ENCODE measurements at regions not wholly inside any gene's neighbourhood (a gene's known extent, or its start where the extent isn't known, plus 50 kb on each side); places are given as distances from the start of the nearest gene placed in this dataset.

- TF ChIP-seq, protein P1, sequence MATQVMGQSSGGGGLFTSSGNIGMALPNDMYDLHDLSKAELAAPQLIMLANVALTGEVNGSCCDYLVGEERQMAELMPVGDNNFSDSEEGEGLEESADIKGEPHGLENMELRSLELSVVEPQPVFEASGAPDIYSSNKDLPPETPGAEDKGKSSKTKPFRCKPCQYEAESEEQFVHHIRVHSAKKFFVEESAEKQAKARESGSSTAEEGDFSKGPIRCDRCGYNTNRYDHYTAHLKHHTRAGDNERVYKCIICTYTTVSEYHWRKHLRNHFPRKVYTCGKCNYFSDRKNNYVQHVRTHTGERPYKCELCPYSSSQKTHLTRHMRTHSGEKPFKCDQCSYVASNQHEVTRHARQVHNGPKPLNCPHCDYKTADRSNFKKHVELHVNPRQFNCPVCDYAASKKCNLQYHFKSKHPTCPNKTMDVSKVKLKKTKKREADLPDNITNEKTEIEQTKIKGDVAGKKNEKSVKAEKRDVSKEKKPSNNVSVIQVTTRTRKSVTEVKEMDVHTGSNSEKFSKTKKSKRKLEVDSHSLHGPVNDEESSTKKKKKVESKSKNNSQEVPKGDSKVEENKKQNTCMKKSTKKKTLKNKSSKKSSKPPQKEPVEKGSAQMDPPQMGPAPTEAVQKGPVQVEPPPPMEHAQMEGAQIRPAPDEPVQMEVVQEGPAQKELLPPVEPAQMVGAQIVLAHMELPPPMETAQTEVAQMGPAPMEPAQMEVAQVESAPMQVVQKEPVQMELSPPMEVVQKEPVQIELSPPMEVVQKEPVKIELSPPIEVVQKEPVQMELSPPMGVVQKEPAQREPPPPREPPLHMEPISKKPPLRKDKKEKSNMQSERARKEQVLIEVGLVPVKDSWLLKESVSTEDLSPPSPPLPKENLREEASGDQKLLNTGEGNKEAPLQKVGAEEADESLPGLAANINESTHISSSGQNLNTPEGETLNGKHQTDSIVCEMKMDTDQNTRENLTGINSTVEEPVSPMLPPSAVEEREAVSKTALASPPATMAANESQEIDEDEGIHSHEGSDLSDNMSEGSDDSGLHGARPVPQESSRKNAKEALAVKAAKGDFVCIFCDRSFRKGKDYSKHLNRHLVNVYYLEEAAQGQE (IDR thresholded peaks at IDR 0.05): no peak
- TF ChIP-seq MAZ (IDR thresholded peaks at IDR 0.05; ENCODE audit: borderline replicate concordance, low read depth, low read length): no peak
Observed at GRCh38 chr12:46478123-46478522, 105.5 kb upstream of the SLC38A2 start (continued).

GRCh38 chr12:46477541-46477940 lies 105.0 kb upstream of the SLC38A2 start:
- ChIA-PET CTCF (no interaction called here), POLR2A (interaction anchor here (1.1 kb wide), 1 partner anchor 93 kb away, joined by 3 read pairs; no protein-coding TSS in a partner anchor)
- FAIRE-seq (no peak), DNase-seq (ENCODE audit: low read depth in 1 of 2, low spot score in 1 of 2) (no peak), ATAC-seq (no peak)
- H3K27ac ChIP-seq: peak overlapping the region; percentile 65 to 71
- H3K4me2 ChIP-seq: peak overlapping the region; percentile 41
- TF ChIP-seq PHF8 (IDR thresholded peaks at IDR 0.05; ENCODE audit: borderline replicate concordance, low read depth): no peak
- TF ChIP-seq HDAC2 (IDR thresholded peaks at IDR 0.05): no peak
- TF ChIP-seq ZNF302 (CRISPR knock-in tag; IDR thresholded peaks at IDR 0.05): no peak
- TF ChIP-seq MYC (IDR thresholded peaks at IDR 0.05; ENCODE audit: borderline replicate concordance, low read length): no peak
- no peak for TF ChIP-seq E2F6 (IDR thresholded peaks at IDR 0.05; ENCODE audit: borderline replicate concordance, low read depth)
- no peak for TF ChIP-seq BHLHE40 (IDR thresholded peaks at IDR 0.05; ENCODE audit: low read depth, low read length)
- no peak overlapping the region for H3K4me3 ChIP-seq
- peaks cover 46% of the 10 kb centered on the region for H3K4me1 ChIP-seq
- no peaks in the 10 kb centered on the region for H3K9me3 ChIP-seq

DNA sequence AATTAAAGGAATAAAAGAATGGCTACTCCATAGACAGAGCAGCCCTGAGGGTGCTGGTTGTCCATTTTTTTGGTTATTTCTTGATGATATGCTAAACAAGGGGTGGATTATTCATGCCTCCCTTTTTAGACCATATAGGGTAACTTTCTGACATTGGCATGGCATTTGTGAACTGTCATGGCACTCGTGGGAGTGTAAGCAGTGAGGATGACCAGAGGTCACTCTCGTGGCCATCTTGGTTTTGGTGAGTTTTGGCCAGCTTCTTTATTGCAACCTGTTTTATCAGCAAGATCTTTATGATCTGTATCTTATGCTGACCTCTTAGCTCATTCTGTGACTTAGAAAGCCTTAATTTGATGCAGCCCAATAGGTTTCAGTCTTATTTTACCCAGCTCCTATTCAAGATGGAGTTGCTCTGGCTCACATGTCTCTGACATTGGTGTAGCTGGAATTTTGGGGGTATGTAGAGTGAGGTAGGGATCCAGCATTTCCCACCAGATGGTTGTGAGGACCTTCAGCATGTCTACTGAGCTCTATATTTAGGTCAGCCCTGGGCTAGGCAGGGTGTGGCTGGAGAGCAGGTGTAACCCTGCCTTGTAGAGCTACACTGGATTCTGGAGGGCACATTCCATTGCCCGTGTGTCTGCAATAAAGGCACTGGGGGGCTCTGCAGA lies 103.5 kb upstream of the SLC38A2 start:
- 80% methylated on average over 3 of the region's 3 CpGs for WGBS (ENCODE audit: missing lambda C conversion rate)
- ChIA-PET CTCF (interaction anchor here (1.1 to 1.3 kb wide), 3 partner anchors 8 to 150 kb away, joined by 3 read pairs; no protein-coding TSS in a partner anchor), POLR2A (interaction anchor here (1.1 kb wide), 1 partner anchor 92 kb away, joined by 3 read pairs; no protein-coding TSS in a partner anchor)
- FAIRE-seq (no peak), ATAC-seq (no peak), DNase-seq (ENCODE audit: low read depth in 1 of 2, low spot score in 1 of 2) (no peak)
- peak overlapping the region; percentile 34 to 71; a peak in 5 of 6 replicates for H3K27ac ChIP-seq
- H3K4me2 ChIP-seq: no peak overlapping the region
- H3K4me3 ChIP-seq: no peak overlapping the region
- H3K4me1 ChIP-seq: peaks cover 60% of the 10 kb centered on the region
- H3K9me3 ChIP-seq: no peaks in the 10 kb centered on the region
- TF ChIP-seq FOSB (CRISPR knock-in tag; IDR thresholded peaks at IDR 0.05) (0 out of 2 replicates have a peak, but pooled peaks have one; percentile 53), HOXA7 (CRISPR knock-in tag; IDR thresholded peaks at IDR 0.05) (no peak), HOXB13 (CRISPR knock-in tag; IDR thresholded peaks at IDR 0.05; ENCODE audit: low read depth) (peak; percentile 94), TP53 (CRISPR knock-in tag; IDR thresholded peaks at IDR 0.05) (no peak), HEYL (CRISPR knock-in tag; IDR thresholded peaks at IDR 0.05) (peak; percentile 34; the same call in 1 of the 2 replicates), FOXS1 (CRISPR knock-in tag; IDR thresholded peaks at IDR 0.05) (0 out of 2 replicates have a peak, but pooled peaks have one; percentile 61), ZNF302 (CRISPR knock-in tag; IDR thresholded peaks at IDR 0.05) (peak; percentile 70), RAD21 (conservative IDR thresholded peaks at IDR 0.05 in 1 of 2, IDR thresholded peaks at IDR 0.05 in 1 of 2) (no peak), HOXB5 (CRISPR knock-in tag; IDR thresholded peaks at IDR 0.05) (peak; percentile 50; the same call in 1 of the 2 replicates), POLR2AphosphoS2 (conservative IDR thresholded peaks at IDR 0.05; ENCODE audit: low read length) (no peak), EHF (CRISPR knock-in tag; IDR thresholded peaks at IDR 0.05) (peak; percentile 91), ZC3H11A (IDR thresholded peaks at IDR 0.05) (no peak), ZSCAN20 (CRISPR knock-in tag; IDR thresholded peaks at IDR 0.05) (0 out of 2 replicates have a peak, but pooled peaks have one; percentile 49), CBX2 (IDR thresholded peaks at IDR 0.05; ENCODE audit: borderline replicate concordance, low read depth) (no peak), FOSL2 (IDR thresholded peaks at IDR 0.05) (no peak), FOSL2 (CRISPR knock-in tag; IDR thresholded peaks at IDR 0.05) (no peak), NPAS2 (CRISPR knock-in tag; IDR thresholded peaks at IDR 0.05; ENCODE audit: borderline replicate concordance) (no peak)
- TF ChIP-seq, protein P2, sequence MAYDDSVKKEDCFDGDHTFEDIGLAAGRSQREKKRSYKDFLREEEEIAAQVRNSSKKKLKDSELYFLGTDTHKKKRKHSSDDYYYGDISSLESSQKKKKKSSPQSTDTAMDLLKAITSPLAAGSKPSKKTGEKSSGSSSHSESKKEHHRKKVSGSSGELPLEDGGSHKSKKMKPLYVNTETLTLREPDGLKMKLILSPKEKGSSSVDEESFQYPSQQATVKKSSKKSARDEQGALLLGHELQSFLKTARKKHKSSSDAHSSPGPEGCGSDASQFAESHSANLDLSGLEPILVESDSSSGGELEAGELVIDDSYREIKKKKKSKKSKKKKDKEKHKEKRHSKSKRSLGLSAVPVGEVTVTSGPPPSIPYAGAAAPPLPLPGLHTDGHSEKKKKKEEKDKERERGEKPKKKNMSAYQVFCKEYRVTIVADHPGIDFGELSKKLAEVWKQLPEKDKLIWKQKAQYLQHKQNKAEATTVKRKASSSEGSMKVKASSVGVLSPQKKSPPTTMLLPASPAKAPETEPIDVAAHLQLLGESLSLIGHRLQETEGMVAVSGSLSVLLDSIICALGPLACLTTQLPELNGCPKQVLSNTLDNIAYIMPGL (CRISPR knock-in tag; IDR thresholded peaks at IDR 0.05; ENCODE audit: borderline replicate concordance): peak; percentile 15; the same call in 1 of the 2 replicates
- TF ChIP-seq, protein P3, sequence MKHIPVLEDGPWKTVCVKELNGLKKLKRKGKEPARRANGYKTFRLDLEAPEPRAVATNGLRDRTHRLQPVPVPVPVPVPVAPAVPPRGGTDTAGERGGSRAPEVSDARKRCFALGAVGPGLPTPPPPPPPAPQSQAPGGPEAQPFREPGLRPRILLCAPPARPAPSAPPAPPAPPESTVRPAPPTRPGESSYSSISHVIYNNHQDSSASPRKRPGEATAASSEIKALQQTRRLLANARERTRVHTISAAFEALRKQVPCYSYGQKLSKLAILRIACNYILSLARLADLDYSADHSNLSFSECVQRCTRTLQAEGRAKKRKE (CRISPR knock-in tag; IDR thresholded peaks at IDR 0.05; ENCODE audit: low read depth): peak; percentile 87

Measured in A549 (cell line).